Nephron (organoid): ENCODE measurements at regions not wholly inside any gene's neighbourhood (a gene's known extent, or its start where the extent isn't known, plus 50 kb on each side); places are given as distances from the start of the nearest gene placed in this dataset.

Experiments used
- H3K27ac Mint-ChIP-seq, 3 experiments: 2 replicates each; pipeline ENCODE4 v1.8.0; 2020; ENCODE audit warnings: mixed read lengths in 3 of 3, mild to moderate bottlenecking in 2 of 3, moderate library complexity in 1 of 3
- H3K27me3 Mint-ChIP-seq: 2 replicates; pipeline ENCODE4 v1.8.0; 2021; ENCODE audit warnings: low read depth, mild to moderate bottlenecking, moderate library complexity, mixed read lengths
- H3K36me3 Mint-ChIP-seq: 2 replicates; pipeline ENCODE4 v1.8.0; 2020; ENCODE audit warnings: low read depth, mixed read lengths
- H3K4me1 Mint-ChIP-seq: 2 replicates; pipeline ENCODE4 v1.8.0; 2020; ENCODE audit warnings: mixed read lengths
- H3K4me3 Mint-ChIP-seq, 3 experiments: 2 replicates each; pipeline ENCODE4 v1.8.0; 2020; ENCODE audit warnings: mild to moderate bottlenecking in 3 of 3, mixed read lengths in 3 of 3, moderate library complexity in 2 of 3
- H3K9me3 Mint-ChIP-seq: 2 replicates; pipeline ENCODE4 v1.8.0; 2020; ENCODE audit warnings: mixed read lengths
- CTCF ChIP-seq, 3 experiments: fragments of 200-600 bp; sonication (generic); IDR thresholded peaks; one replicate each; pipeline ENCODE4 v1.5.0; 2021; ENCODE audit warnings: antibody characterized with exemption in 3 of 3; ENCODE audit not compliant: unreplicated experiment in 3 of 3

- Mint-ChIP-seq H3K27me3 (peaks cover 3% of the 10 kb centered on the region), H3K27ac (peak overlapping the region; percentile 65 to 79 (median 68)), H3K4me3 (no peak overlapping the region), H3K36me3 (no peaks in the 10 kb centered on the region), H3K9me3 (no peaks in the 10 kb centered on the region), H3K4me1 (peaks cover 37% of the 10 kb centered on the region)
- TF ChIP-seq CTCF (IDR thresholded peaks at IDR 0.05; ENCODE audit: unreplicated experiment in 3 of 3) = no peak
These were observed 137.0 kb upstream of the ANO3 start for GRCh38 chr11:26194881-26195280.

- H3K4me1 Mint-ChIP-seq = peaks cover 43% of the 10 kb centered on the region
- H3K4me3 Mint-ChIP-seq = no peak overlapping the region
- no peaks in the 10 kb centered on the region for H3K36me3 Mint-ChIP-seq
These were observed 133.3 kb upstream of the ANO3 start for GRCh38 chr11:26198532-26199096.

GRCh38 chr11:26199331-26200095 is 132.4 kb upstream of the ANO3 start:
- Mint-ChIP-seq H3K9me3 (no peaks in the 10 kb centered on the region), H3K4me1 (peaks cover 38% of the 10 kb centered on the region), H3K27me3 (no peaks in the 10 kb centered on the region), H3K27ac (peak overlapping the region; percentile 90 to 97 (median 92)), H3K4me3 (no peak overlapping the region), H3K36me3 (no peaks in the 10 kb centered on the region)
- no peak for TF ChIP-seq CTCF (IDR thresholded peaks at IDR 0.05; ENCODE audit: unreplicated experiment in 3 of 3)

More at GRCh38 chr11:26198532-26199096, 133.3 kb upstream of the ANO3 start:
- no peaks in the 10 kb centered on the region for H3K9me3 Mint-ChIP-seq
- H3K27ac Mint-ChIP-seq = peak overlapping the region; percentile 90 to 97 (median 92)
- peaks cover 3% of the 10 kb centered on the region for H3K27me3 Mint-ChIP-seq
- no peak for TF ChIP-seq CTCF (IDR thresholded peaks at IDR 0.05; ENCODE audit: unreplicated experiment in 3 of 3)

- peaks cover 24% of the 10 kb centered on the region for H3K4me1 Mint-ChIP-seq
- no peak overlapping the region for H3K27ac Mint-ChIP-seq
- H3K4me3 Mint-ChIP-seq = no peak overlapping the region
These were observed 130.5 kb upstream of the ANO3 start for GRCh38 chr11:26201411-26201810.

GRCh38 chr11:26202754-26203153 is 129.2 kb upstream of the ANO3 start:
- peaks cover 24% of the 10 kb centered on the region for H3K4me1 Mint-ChIP-seq
- no peaks in the 10 kb centered on the region for H3K9me3 Mint-ChIP-seq
- H3K27ac Mint-ChIP-seq = peak overlapping the region; percentile 32 to 65 (median 63)
- no peak overlapping the region for H3K4me3 Mint-ChIP-seq
- H3K36me3 Mint-ChIP-seq = no peaks in the 10 kb centered on the region
- no peak for TF ChIP-seq CTCF (IDR thresholded peaks at IDR 0.05; ENCODE audit: unreplicated experiment in 3 of 3)
- H3K27me3 Mint-ChIP-seq = no peaks in the 10 kb centered on the region

More at GRCh38 chr11:26201411-26201810, 130.5 kb upstream of the ANO3 start:
- no peak for TF ChIP-seq CTCF (IDR thresholded peaks at IDR 0.05; ENCODE audit: unreplicated experiment in 3 of 3)
- H3K36me3 Mint-ChIP-seq = no peaks in the 10 kb centered on the region
- no peaks in the 10 kb centered on the region for H3K9me3 Mint-ChIP-seq
- H3K27me3 Mint-ChIP-seq = no peaks in the 10 kb centered on the region
